ENCODE measurements at regions not wholly inside any gene's neighbourhood (a gene's known extent, or its start where the extent isn't known, plus 50 kb on each side); places are given as distances from the start of the nearest gene placed in this dataset.

DNA sequence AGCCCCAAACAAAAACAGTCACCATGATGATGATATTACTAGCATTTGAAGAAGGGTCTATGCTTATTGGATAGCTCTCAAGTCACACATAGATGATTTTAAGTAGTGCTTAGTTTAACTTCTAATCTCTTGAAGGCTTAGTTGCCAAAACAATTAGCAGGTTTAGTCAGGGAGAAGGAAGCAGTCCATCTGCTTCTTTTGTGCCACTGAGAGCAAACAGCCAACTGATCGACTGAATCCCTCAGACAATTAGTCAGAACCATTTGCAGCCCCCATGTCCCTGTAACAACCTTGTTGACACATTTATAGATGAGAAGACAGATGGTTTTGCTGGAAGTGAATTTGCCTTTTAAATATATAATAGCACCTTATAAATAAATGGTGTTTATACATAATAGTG lies 585.1 kb upstream of the SUCLG2 start:
- TF ChIP-seq, protein P1, sequence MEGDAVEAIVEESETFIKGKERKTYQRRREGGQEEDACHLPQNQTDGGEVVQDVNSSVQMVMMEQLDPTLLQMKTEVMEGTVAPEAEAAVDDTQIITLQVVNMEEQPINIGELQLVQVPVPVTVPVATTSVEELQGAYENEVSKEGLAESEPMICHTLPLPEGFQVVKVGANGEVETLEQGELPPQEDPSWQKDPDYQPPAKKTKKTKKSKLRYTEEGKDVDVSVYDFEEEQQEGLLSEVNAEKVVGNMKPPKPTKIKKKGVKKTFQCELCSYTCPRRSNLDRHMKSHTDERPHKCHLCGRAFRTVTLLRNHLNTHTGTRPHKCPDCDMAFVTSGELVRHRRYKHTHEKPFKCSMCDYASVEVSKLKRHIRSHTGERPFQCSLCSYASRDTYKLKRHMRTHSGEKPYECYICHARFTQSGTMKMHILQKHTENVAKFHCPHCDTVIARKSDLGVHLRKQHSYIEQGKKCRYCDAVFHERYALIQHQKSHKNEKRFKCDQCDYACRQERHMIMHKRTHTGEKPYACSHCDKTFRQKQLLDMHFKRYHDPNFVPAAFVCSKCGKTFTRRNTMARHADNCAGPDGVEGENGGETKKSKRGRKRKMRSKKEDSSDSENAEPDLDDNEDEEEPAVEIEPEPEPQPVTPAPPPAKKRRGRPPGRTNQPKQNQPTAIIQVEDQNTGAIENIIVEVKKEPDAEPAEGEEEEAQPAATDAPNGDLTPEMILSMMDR (conservative IDR thresholded peaks at IDR 0.05; ENCODE audit: low read length) = no peak
- TF ChIP-seq EZH2phosphoT487 (IDR thresholded peaks at IDR 0.05; ENCODE audit: borderline replicate concordance) = no peak
